ENCODE measurements at regions not wholly inside any gene's neighbourhood (a gene's known extent, or its start where the extent isn't known, plus 50 kb on each side); places are given as distances from the start of the nearest gene placed in this dataset.

DNA sequence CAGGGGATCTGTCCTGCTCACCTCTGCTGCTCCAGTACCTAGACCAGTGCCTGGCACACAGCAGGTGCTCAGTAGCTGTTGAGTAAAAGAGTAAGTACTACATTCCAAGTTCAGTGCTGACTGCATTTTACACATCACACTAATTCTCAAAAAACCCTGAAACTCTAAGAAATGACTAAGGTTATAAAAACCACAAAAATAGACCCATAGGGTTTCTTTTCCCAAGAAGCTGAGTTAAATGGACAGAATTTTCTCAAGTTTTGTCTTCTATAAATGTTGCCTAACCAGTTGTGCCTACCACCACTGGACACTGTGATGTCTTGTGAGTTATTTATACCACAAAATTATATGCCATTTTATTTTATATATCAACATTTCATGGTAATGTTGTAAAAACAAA is 78.9 kb upstream of the RXFP1 start:
- Histone ChIP-seq H3K4me2 (ENCODE audit: insufficient read depth, low read length) (no peak overlapping the region), H3K27ac (ENCODE audit: insufficient read depth, low read depth, low read length) (no peak overlapping the region), H3K4me1 (ENCODE audit: control insufficient read depth, extremely low read depth, insufficient read depth, low read length) (no peaks in the 10 kb centered on the region), H3K27me3 (ENCODE audit: control insufficient read depth in 2 of 2, insufficient read depth in 2 of 2, low read length in 2 of 2) (no peaks in the 10 kb centered on the region), H3K4me3 (replicated peaks in 1 of 3; ENCODE audit: insufficient read depth in 1 of 3, low read depth in 1 of 3, low read length in 3 of 3) (no peak overlapping the region), H4K20me1 (replicated peaks; ENCODE audit: control insufficient read depth, extremely low read depth, insufficient read depth, low read length) (no peaks in the 10 kb centered on the region), H2AFZ (ENCODE audit: low read depth, low read length) (no peak overlapping the region), H3K79me2 (ENCODE audit: control insufficient read depth, insufficient read depth, low read length) (no peaks in the 10 kb centered on the region), H3K36me3 (ENCODE audit: control insufficient read depth in 2 of 2, extremely low read depth in 1 of 2, insufficient read depth in 2 of 2, low read length in 2 of 2) (no peaks in the 10 kb centered on the region), H3K9ac (replicated peaks; ENCODE audit: extremely low read depth, insufficient read depth, low read length) (no peak overlapping the region), H3K9me3 (replicated peaks; ENCODE audit: control insufficient read depth, insufficient read depth, low read length) (no peaks in the 10 kb centered on the region), H3K9me1 (replicated peaks; ENCODE audit: control insufficient read depth, extremely low read depth, insufficient read depth, low read length) (no peaks in the 10 kb centered on the region)
- BruUV-seq (replicated peaks): no TSS peak
- FAIRE-seq (no peak), DNase-seq (ENCODE audit: low read depth, low spot score) (no peak)
- intact Hi-C loops (cut with micrococcal nuclease) (no loop called here), dilution Hi-C loops (cut with MboI; ENCODE audit: extremely low pct_ligation_motif_present, low sequenced_read_pairs) (no loop called here)
- ChIA-PET POLR2A (no interaction called here), CTCF (no interaction called here)
- TF ChIP-seq EZH2 (IDR thresholded peaks at IDR 0.05; ENCODE audit: borderline replicate concordance, low read depth, low read length, severe bottlenecking) (no peak), MYC (IDR thresholded peaks at IDR 0.05; ENCODE audit: low read depth, low read length) (no peak), MAX (IDR thresholded peaks at IDR 0.05; ENCODE audit: insufficient read depth, insufficient read length) (no peak), POLR2A (IDR thresholded peaks at IDR 0.05; ENCODE audit: low read depth, low read length) (no peak), CTCF (IDR thresholded peaks at IDR 0.05; ENCODE audit: extremely low read depth in 1 of 2, insufficient read depth in 1 of 2, low read depth in 1 of 2, low read length in 2 of 2) (no peak), GATA2 (IDR thresholded peaks at IDR 0.05; ENCODE audit: insufficient read depth, insufficient read length, low read depth, low read length) (no peak), JUN (IDR thresholded peaks at IDR 0.05; ENCODE audit: borderline replicate concordance, insufficient read depth, insufficient read length, low read depth) (no peak), FOS (IDR thresholded peaks at IDR 0.05; ENCODE audit: borderline replicate concordance, insufficient read depth, low read length) (no peak)
